ENCODE measurements at regions not wholly inside any gene's neighbourhood (a gene's known extent, or its start where the extent isn't known, plus 50 kb on each side); places are given as distances from the start of the nearest gene placed in this dataset.

- Histone ChIP-seq H3K9me3 (no peaks in the 10 kb centered on the region), H3K4me3 (replicated peaks in 1 of 3) (no peak overlapping the region), H3K4me1 (no peaks in the 10 kb centered on the region), H3K36me3 (no peaks in the 10 kb centered on the region), H3K27me3 (no peaks in the 10 kb centered on the region), H3K27ac (no peak overlapping the region)
- TF ChIP-seq CTCF (IDR thresholded peaks at IDR 0.05) (no peak), POLR2A (IDR thresholded peaks at IDR 0.05) (no peak)
- 72 to 84% methylated on average over 6 of the region's 6 CpGs for WGBS, 2 donors
- intact Hi-C loops (cut with DNase I): no loop called here
- no peak for DNase-seq
These were observed 264.6 kb downstream of the ALG10 start for GRCh38 chr12:34286934-34287333.

- no peaks in the 10 kb centered on the region for H3K36me3 ChIP-seq
- 55 to 68% methylated on average over 9 of the region's 9 CpGs for WGBS, 2 donors
- H3K27ac ChIP-seq: no peak overlapping the region
- peak in 1 of 2 donors; percentile 0 for DNase-seq
- no peaks in the 10 kb centered on the region for H3K4me1 ChIP-seq
- intact Hi-C loops (cut with DNase I): no loop called here
- H3K9me3 ChIP-seq: no peaks in the 10 kb centered on the region
- no peak for TF ChIP-seq POLR2A (IDR thresholded peaks at IDR 0.05)
- TF ChIP-seq CTCF (IDR thresholded peaks at IDR 0.05): no peak
- no peaks in the 10 kb centered on the region for H3K27me3 ChIP-seq
- no peak overlapping the region for H3K4me3 ChIP-seq (replicated peaks in 1 of 3)
These were observed 265.1 kb downstream of the ALG10 start for GRCh38 chr12:34287437-34287836.

- Histone ChIP-seq H3K36me3 (no peaks in the 10 kb centered on the region), H3K4me1 (no peaks in the 10 kb centered on the region), H3K27me3 (no peaks in the 10 kb centered on the region), H3K9me3 (no peaks in the 10 kb centered on the region), H3K4me3 (replicated peaks in 1 of 3) (no peak overlapping the region), H3K27ac (no peak overlapping the region)
- WGBS, 2 donors: 68 to 80% methylated on average over 32 of the region's 32 CpGs
- TF ChIP-seq POLR2A (IDR thresholded peaks at IDR 0.05): no peak
- no peak for TF ChIP-seq CTCF (IDR thresholded peaks at IDR 0.05)
- DNase-seq: no peak
- intact Hi-C loops (cut with DNase I): no loop called here
These were observed 266.0 kb downstream of the ALG10 start for GRCh38 chr12:34287986-34288962.

DNA sequence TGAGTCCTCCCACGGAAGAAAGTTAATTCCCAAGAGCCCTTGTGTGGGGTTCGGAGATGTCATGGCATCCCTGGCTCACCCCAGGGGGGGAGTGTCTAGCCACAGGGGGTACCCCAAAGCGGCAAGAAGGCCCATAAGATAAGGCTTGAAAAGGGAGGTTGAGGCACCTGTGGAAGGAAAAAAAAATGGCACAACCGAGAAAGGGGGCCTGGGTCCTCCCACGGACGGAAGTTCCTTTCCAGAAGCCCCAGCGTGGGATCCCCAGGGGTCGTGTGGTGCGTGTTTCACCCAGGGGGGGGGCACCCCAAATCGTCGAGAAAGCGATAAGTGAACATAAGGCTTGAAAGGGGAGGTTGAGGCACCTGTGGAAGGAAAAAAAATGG lies 266.7 kb downstream of the ALG10 start:
- H3K27ac ChIP-seq: no peak overlapping the region
- H3K4me1 ChIP-seq: no peaks in the 10 kb centered on the region
- H3K27me3 ChIP-seq: no peaks in the 10 kb centered on the region
- no peak for DNase-seq
- no peak overlapping the region for H3K4me3 ChIP-seq (replicated peaks in 1 of 3)
- TF ChIP-seq POLR2A (IDR thresholded peaks at IDR 0.05): no peak
- TF ChIP-seq CTCF (IDR thresholded peaks at IDR 0.05): no peak
- intact Hi-C loops (cut with DNase I): no loop called here
- no peaks in the 10 kb centered on the region for H3K9me3 ChIP-seq
- WGBS, 2 donors: 72 to 83% methylated on average over 12 of the region's 12 CpGs
- H3K36me3 ChIP-seq: no peaks in the 10 kb centered on the region

Measured in thyroid gland (tissue), 4 donors.